Cardiac muscle cell (in vitro differentiated cells and primary cell): ENCODE measurements at regions not wholly inside any gene's neighbourhood (a gene's known extent, or its start where the extent isn't known, plus 50 kb on each side); places are given as distances from the start of the nearest gene placed in this dataset.
"Not testable (repeated sequence)": the region's sequence is repeated elsewhere in the genome, so short reads cannot be mapped to it uniquely, and the experiment has no call there.

Source experiments
- DNase-seq, 2 donors: peaks; one replicate each; pipeline versions ENCODE4 v3.0.0 to v3.0.0-alpha.2; 2010 to 2017; ENCODE audit warnings: low read depth in 1 of 2, low spot score in 1 of 2
- H3K27ac ChIP-seq: fragments of 200-600 bp; sonication (generic); 2 replicates; pipeline ENCODE4 v1.5.1; 2016
- H3K27me3 ChIP-seq: fragments of 200-600 bp; sonication (generic); 2 replicates; pipeline ENCODE4 v1.6.0; 2016; ENCODE audit warnings: control low read depth
- H3K36me3 ChIP-seq: fragments of 200-600 bp; sonication (generic); 2 replicates; pipeline ENCODE4 v1.5.1; 2016; ENCODE audit warnings: control low read depth
- H3K4me1 ChIP-seq: fragments of 200-600 bp; sonication (generic); 2 replicates; pipeline ENCODE4 v1.8.1; 2017; ENCODE audit warnings: low read depth, mild to moderate bottlenecking, mixed run types
- H3K4me3 ChIP-seq: fragments of 200-600 bp; sonication (generic); 2 replicates; pipeline ENCODE4 v1.5.1; 2016; ENCODE audit warnings: mild to moderate bottlenecking
- H3K9me3 ChIP-seq: fragments of 200-600 bp; sonication (generic); 2 replicates; pipeline ENCODE4 v1.5.1; 2017; ENCODE audit warnings: low read depth, mild to moderate bottlenecking, control low read depth
- CTCF ChIP-seq: IDR thresholded peaks from 2 replicates; pipeline ENCODE4 v1.5.1; 2012; ENCODE audit warnings: low read depth, mild to moderate bottlenecking, low read length

DNA sequence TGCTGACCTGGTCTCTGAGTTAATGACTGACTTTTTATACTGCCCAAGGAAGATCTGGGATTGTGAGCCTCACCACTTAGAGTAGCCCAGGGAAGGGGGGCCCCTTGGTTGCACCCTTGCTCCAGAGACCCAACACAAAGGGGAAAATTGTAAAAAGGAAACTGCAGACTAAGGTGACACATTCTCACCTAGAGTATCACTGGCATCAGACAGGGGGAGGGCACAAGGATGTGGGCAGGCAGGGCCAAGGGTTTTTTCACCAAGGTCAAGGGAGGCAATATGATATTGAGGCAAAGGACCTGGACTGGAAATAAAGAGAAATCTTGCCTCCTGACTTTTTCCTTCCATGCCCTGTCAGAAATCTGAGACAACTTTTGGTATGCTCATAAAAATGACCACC lies 386.2 kb upstream of the FGF16 start:
- no peaks in the 10 kb centered on the region for H3K36me3 ChIP-seq
- H3K27me3 ChIP-seq, result no peaks in the 10 kb centered on the region
- H3K27ac ChIP-seq, result no peak overlapping the region
- TF ChIP-seq CTCF, result no peak
- H3K4me1 ChIP-seq, result no peaks in the 10 kb centered on the region
- no peak overlapping the region for H3K4me3 ChIP-seq
- no peaks in the 10 kb centered on the region for H3K9me3 ChIP-seq
- DNase-seq, result no peak

DNA sequence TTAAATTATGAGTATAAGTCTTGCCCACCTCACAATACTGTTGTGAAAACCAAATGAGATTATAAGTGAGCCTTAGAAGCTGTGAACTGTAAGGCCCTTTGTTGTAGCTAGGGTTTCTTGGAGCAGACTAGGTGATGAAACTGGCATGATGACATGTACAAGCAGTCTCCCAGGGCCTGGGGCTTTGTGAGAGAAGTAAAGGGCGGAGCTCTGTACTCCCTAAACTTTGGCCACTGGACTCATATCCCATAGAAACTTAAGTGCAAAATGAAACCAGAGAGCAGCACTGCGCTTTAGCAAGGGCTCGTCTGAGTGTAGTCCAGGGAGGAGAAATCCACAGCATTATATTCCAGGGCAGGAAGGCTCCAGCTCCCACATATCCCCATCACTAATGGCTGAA lies 385.6 kb upstream of the FGF16 start:
- no peak for TF ChIP-seq CTCF
- Histone ChIP-seq H3K27ac (no peak overlapping the region), H3K9me3 (no peaks in the 10 kb centered on the region), H3K4me1 (no peaks in the 10 kb centered on the region), H3K27me3 (no peaks in the 10 kb centered on the region), H3K36me3 (no peaks in the 10 kb centered on the region), H3K4me3 (no peak overlapping the region)
- DNase-seq, result peak in 1 of 2 donors; percentile 10

DNA sequence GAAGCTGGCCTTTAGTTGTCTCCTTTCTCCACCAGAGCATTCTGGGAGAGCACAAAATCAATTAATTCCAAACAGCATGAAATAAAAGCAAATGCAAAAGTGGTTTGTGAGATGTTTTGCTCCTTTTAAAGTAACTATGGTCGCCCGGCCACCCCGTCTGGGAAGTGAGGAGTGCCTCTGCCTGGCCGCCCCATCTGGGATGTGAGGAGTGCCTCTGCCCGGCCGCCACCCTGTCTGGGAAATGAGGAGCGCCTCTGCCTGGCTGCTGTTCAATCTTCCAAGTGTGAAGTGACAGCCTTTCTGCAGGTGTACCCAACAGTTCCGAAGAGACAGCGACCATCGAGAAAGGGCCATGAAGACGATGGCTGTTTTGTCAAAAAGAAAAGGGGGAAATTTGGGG lies 381.3 kb upstream of the FGF16 start:
- H3K36me3 ChIP-seq, result no peaks in the 10 kb centered on the region
- H3K4me3 ChIP-seq, result no peak overlapping the region
- no peak for TF ChIP-seq CTCF
- H3K27me3 ChIP-seq, result no peaks in the 10 kb centered on the region
- DNase-seq, result no peak
- H3K9me3 ChIP-seq, result no peaks in the 10 kb centered on the region
- H3K4me1 ChIP-seq, result no peaks in the 10 kb centered on the region
- H3K27ac ChIP-seq, result no peak overlapping the region

- no peak for DNase-seq
- Histone ChIP-seq H3K4me1 (no peaks in the 10 kb centered on the region), H3K36me3 (no peaks in the 10 kb centered on the region), H3K9me3 (no peaks in the 10 kb centered on the region), H3K27ac (no peak overlapping the region), H3K27me3 (no peaks in the 10 kb centered on the region), H3K4me3 (no peak overlapping the region)
- no peak for TF ChIP-seq CTCF
These were observed 376.8 kb upstream of the FGF16 start for GRCh38 chrX:77070202-77070918.

- H3K4me1 ChIP-seq, result no peaks in the 10 kb centered on the region
- no peaks in the 10 kb centered on the region for H3K27me3 ChIP-seq
- no peaks in the 10 kb centered on the region for H3K36me3 ChIP-seq
- no peak overlapping the region for H3K27ac ChIP-seq
- no peak for TF ChIP-seq CTCF
- H3K4me3 ChIP-seq, result no peak overlapping the region
- H3K9me3 ChIP-seq, result no peaks in the 10 kb centered on the region
- DNase-seq, result no peak
These were observed 370.3 kb upstream of the FGF16 start for GRCh38 chrX:77076896-77077295.

GRCh38 chrX:77081237-77081636 lies 366.0 kb upstream of the FGF16 start:
- not testable (repeated sequence) for H3K4me1 ChIP-seq, DNase-seq, H3K27ac ChIP-seq, H3K4me3 ChIP-seq, H3K36me3 ChIP-seq, H3K9me3 ChIP-seq, H3K27me3 ChIP-seq
